GM04503 (cell line): ENCODE measurements at regions not wholly inside any gene's neighbourhood (a gene's known extent, or its start where the extent isn't known, plus 50 kb on each side); places are given as distances from the start of the nearest gene placed in this dataset.

Source experiments
- DNase-seq: peaks from one replicate; pipeline ENCODE4 v3.0.0-alpha.2; 2012; ENCODE audit warnings: low read depth

DNA sequence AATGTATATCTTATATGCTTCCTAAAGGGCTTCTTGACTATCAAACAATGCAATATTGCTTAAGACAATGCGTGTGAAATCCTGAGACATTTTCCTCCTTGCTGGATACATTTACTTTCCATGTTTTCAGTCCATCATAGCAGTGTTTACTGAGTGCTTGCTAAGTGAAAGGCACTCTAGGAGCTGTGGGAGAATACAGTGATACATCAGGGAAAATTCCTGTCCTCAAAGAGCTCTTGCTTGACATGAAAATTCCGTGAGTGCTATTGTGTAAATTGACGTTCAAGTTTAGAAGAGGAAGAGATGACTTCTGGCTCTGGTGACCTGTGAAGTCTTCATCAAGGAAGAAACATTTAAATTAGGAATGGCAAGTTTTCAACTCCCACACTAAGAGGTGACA is 449.4 kb upstream of the SOX11 start:
- no peak for DNase-seq

DNA sequence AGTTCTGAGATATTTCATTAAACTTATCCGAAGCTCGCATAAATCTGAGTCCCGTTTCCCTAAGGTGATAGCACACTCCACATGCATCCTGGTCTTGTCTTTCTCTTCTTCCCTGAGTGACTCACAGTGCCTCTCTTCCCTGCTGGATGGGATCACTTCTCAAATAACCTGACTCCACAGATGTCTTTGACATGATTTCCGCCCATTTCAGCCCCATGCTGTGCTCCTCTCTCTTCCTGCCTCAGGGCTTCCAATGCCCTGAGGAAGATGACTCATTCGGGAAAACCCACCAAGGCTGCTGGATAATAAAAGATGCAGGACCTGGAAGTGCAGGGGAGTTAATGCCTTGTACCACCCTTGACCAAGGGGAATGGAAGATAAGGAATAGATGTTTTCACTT is 441.7 kb upstream of the SOX11 start:
- DNase-seq, result no peak

DNA sequence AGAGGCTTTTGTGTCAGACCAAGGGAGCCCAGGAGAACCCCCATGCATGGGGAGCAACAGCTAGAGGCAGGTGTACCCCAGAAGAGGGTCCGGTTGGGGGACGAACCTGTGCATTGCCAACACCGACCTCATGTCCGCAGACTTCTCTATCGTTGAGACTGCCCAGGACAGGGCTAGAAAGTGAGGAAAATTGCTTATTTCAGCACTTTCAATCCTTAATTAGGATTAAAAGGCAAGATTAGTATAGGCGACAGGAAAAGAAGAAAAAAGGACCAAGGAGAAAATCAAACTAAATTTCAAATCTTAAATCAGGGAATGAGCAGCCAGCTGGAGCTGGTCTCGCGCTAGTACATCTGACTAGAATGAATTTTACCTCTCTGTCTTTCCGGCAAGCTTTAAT is 438.9 kb upstream of the SOX11 start:
- no peak for DNase-seq

DNA sequence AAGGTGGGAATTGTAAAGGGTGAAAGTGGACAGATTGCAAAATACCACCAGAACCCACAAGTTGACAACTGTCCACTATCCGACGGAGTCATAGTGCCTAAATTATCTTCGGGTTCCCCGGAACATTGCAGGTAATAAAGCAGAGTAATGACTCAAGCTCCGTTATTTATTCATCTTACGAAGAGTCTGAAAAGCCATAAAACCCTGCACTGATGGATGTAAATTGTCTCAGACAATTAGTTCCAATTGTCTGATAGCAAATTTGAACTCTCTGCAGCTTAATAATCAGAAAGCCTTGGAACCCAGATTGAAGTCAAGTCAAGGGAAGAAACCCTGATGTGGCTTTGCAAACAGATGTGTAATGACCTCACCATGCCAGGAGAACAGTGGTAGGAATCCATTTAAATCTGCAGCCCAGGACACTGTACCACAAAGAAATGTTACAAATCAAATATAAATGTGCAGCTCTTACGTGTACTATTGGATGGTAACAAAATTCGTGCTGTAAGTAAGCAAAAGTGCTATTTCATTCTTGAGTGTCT is 437.3 kb upstream of the SOX11 start:
- DNase-seq, result no peak

DNA sequence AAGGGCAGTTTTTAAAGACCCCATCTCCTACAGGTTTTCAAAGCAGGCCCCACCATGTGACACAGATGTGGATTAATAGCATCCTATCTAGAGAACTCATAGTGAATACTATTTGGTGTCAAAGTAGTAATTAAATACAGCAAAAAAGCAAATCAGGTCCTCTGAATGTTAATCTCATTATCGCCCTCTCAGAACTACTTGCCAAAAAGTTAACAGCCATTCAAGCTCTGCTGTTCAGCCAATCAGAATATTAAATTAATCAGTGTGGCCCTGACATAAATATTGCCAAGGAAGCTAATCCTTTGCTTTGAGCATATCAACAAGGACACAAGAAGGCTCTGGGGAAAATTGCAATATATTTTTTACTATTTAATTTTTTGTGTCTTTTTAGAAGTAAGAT is 428.9 kb upstream of the SOX11 start:
- DNase-seq, result no peak

DNA sequence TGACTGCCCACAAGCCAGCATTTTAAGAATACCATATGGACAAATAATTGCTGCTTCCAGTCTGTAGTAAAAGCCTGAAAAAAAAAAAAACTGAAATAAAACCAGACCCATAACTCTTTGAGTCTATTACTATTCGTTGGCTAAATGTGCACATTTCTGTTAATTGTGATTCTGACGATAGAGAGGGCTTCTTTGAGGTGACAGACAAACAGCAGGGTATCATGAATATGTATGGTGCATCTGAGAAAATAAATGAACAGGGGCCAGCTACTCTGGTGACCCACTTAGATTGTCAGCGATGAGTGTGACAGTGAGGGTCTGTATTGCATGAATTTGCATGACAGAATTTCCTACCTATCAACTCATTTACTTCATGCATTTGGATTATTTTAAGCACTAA is 427.8 kb upstream of the SOX11 start:
- no peak for DNase-seq

DNA sequence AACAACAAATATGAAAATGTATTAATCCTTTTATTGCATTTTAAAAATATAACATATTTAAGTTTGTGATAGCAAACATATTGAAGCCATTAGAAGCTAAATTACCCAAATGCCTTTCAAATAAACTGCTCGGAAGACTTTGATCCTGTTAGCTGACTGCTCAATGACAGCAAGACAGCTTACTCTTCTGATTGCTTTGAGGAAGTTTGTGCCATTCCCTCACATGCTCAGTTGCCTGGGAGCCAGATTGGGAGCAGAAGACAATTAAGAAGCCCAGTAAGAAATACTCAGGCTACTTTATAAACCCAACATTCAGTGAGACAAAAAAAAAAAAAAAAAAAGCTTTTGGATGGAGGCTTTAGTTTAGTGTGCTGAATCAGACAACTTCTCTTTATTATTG is 407.1 kb upstream of the SOX11 start:
- no peak for DNase-seq

DNA sequence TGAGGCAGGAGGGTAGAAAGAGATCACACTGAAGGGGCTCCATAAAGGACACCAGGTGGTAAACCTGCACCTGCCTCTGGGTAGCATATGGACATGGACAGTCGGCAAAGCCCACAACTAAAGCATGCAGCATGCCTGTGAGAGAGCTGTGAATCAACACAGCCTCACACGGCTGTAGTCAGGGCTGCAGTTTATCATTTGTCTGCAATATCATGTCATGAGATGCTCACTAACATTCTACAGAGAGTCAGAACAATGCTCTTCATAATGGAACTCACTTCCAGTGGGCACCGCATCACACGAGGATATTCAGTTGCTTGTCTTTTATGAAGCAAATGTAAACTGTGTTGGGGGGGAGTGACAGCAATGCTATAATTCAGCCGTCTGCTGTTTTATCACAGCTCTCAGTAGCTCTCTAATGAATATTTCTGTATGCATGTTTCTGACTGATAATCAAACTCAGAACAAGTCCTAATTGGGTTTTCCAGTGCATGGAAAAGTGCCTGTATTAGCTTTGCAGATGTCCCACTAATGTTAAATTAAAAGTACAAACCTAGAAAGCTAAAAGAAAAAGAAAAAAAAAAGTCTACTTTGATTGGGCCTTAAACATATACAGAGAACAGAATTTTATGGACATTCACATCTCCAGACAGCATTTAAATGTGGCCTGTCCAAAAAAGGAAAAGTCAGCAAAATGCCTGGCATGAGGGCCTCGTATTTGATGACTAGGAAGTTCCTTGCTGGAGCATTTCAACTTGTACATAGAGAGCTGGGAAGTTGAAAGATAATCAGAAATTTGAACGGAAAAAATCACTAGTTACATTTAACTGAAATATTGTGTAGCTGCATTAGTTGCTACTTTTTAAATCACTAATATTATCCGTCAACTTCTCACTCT is 406.1 kb upstream of the SOX11 start:
- no peak for DNase-seq

DNA sequence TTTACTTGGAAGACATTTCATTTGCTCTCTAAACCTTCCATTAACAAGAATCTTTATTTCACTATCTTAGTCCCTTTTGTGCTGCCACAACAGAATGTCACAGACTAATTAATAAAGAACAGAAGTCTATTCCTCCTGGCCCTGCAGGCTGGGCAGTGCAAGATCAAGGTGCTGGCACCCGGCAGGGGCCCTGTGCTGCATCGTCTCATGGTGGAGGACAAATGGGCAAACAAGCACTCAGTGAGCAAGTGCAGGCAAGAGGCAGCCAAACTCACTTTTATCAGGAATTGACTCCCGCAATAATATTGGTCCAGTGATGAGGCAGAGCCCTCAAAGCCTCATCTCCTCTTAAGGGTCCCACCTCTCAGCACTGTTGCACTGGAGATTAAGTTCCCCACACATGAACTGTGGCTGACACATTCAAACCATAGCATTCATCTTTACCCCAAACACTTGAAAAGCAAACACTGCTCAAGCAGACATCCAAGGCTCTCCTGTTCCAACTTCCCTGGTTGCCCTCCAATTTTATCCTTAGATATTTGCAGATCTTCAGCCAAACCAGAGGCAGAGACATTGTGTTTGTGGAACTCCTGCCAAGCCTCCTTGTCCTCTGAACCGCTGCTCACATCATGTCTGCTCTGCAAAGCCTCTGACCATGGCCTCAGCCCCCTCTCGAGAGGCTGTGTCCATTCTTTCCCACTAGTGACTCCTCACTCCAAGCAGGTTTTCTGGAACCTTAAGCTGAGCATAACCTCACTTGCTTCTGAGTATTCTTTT is 404.4 kb upstream of the SOX11 start:
- DNase-seq, result no peak

DNA sequence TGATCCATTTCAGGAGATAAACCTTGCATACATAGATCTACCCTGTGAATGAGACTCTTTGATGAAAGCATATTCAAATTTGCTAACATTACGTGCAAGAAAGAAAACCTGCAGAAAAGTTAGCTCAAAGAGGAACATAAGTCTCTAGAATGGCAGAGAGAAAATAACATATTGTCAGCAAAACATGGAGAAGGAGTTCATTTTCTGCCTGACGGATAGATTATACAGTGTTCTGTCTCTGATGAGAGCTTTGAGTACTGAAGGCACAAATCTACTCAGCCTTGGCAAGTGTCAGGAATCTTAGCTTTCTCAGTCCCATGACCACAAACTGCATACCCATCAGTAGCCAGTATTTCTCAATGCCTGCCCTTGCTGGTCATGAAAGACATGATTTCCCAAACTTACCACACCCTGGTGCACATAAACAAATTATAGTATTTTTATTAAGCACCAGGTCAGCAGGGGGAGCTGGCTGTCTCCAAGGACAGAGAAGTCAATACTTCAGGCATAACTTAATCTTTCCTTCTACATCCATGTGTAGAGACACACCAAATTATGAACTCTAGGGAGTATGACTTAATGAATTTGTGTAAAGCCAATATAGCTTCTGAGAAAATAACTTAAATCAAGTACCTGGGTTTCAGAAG is 401.2 kb upstream of the SOX11 start:
- DNase-seq, result no peak

DNA sequence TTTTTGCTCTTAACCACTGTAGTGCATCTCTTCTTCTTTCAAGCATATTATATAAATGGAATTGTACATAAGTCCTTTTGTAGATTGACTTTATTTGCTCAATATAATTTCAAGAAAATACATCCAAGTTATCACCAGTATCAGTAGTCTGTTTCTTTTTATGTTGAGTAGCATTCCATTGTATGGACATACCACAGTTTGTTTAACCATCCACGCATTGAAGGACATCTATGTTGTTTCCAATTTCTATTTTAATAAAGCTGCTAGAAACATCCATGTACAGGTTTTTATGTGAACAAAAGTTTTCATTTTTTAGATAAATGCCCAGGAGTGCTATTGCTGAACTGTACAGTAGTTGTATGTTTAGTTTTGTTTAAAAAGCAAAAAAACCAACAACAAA is 387.5 kb upstream of the SOX11 start:
- no peak for DNase-seq

DNA sequence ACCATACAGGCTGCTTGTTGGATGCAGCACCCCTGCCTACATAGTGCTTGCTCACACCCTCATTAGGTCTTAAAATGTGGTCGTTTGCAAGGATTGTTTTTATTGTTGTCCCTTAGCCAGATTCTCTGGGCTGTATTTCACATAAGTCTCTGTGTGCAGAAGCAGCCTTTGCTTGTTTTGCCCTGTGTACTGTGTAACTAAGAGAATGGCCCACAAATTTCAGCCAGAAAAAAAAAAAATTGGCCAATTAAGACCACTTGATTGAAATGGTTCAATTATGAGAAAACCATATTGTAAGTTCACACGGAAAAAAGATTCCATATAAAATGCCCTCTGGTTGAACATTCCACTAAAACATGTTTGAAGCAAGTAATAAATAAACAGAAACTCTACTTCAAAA is 377.1 kb upstream of the SOX11 start:
- DNase-seq, result no peak

DNA sequence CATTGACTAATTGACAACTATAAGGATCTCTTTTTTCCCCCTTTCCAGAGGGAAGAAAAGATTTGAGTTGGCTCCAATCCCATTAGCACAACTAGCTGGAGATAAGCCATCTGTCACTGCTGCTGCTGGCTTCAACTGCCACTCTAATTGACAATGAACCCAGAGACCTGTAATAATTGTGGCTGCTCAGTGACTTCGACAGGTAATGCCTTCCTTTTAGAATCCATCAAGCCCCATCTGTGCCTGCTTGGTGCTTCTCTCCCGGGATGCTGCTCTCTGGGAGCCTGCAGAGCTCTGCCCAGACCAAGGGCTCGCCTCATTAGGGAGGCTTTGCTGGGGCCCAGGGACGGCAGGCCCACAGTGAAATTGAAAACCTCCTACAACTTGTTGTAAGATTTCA is 376.7 kb upstream of the SOX11 start:
- no peak for DNase-seq

DNA sequence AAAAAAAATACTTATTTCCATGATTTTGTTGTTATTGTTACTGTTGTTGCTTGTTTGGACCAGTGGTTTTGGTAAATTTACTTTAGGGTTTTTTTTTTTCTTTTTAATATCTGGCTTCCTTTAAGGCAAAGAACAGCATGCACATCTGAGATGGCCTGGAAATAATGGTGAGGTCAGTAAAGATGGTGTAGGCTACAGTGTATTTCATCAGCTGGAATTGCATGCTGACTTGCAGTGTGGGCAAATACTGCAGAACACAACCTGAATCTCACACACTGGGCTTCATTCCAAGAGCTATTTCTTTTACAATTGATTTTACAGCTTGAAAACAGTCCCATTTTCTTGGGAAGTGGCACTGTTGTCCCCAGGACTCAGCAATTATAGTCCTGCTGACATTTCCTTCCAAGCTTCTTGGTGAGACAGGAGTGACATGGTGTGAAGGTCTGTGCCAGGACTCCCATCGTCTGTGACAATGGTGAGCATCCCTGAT is 376.1 kb upstream of the SOX11 start:
- DNase-seq, result no peak

DNA sequence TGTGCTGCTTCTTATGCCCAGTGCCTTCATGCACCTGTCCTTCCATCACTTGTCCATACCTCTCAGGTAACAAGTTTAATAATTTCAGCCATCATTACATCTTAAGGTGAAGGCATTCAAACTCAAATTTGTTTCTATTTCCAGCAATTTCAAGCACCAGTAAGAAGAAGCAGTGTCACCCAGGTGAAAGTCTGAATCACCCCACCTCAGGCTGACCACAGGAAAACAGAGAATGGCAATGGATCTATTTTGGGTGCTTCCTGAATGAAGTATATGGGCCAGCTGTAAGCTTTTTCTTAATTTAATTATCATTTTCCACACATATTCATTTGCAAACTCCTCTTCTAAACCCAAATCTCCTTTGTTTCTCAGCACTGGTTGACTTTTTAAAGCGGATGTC is 372.7 kb upstream of the SOX11 start:
- DNase-seq, result no peak

DNA sequence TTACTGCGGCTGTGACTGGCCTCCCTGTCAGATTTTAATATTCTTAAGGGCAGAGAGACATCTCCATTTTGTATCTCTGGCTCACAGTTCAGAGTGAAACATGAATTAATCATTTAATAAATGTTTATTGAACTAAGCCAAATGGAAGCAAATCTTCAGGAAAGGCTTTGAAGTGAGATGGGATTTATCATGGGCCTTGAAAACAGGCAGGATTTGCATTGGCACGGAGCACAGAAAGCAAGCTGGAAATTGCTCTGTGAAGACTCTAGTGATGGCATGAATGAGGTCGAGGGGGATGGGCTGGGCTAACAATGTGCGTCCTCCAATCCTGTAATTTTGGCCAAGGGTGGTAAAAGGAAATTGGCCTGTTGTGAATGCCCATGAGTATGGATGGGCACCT is 369.8 kb upstream of the SOX11 start:
- no peak for DNase-seq

DNA sequence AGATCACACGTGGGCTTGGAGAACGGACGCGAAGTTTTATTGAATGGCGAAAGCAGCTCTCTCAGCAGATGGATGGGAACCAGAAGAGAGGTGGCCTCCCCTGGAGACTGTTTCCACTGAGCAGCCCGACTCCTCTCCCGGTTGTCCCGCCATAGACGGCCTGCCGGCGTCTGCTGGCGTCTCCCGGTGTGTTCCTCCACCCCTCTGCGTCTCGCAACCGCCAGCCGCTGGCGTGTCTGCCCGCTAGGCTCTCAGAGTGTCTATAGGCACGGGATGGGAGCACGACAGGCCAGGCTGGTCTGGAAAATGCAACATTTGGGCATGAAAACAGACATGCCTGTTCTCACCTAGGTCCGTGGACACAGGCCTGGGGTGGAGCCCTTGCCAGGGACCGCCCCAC is 366.7 kb upstream of the SOX11 start:
- DNase-seq, result no peak

DNA sequence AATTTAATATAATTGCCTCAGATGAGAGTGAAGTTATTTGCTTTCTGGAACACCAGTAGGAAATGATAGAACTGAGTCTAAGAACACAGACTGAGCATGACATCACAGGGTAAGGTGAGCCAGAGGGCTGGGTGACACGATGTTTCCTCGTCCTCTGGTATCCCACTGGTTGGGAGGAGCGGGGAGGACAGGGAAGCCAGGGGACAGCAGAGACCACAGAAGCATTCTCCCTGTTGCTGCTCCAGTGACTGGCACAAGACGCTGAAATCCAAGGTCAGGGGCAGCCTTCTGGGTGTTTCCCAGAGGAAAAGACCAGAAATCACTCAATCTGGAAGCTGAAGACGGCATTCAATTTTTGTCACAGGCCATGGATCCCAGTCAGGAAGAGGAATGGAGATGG is 363.4 kb upstream of the SOX11 start:
- no peak for DNase-seq

DNA sequence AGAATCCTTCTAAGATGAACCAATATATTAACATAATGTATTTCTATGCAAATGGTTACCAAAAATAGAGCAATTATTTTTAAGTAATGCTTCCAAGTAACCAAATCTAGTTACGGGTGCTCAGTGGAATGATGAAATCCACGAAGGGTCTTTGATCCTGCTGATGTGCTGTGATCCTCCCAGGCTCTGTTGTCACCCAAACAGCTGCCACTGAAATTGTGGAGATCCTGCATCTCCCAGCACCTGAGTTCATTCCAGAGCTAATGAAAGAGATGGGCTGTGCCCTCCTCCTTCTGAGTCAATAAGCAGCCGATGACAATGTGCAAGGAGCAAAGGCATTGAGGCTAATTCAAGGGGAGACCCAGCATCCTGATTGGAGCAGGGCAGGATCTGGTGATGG is 362.4 kb upstream of the SOX11 start:
- DNase-seq, result no peak

DNA sequence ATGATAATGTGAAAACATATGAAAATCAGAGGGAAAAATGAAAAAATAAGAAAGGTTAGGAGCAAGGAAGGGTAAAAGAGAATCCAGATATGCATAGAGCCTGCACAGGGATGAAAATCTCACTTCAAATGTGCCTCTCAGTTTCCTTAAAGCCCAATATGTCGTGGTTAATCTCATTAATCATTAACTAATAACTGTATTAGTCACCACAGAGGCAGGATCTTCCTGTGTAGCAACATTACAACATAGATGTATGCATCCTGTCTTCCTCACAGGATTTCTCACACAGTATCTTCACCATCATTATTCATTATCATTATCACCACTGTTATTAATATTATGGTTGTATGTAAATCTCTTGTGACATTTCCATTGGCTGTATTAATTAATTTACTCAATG is 361.2 kb upstream of the SOX11 start:
- DNase-seq, result no peak

DNA sequence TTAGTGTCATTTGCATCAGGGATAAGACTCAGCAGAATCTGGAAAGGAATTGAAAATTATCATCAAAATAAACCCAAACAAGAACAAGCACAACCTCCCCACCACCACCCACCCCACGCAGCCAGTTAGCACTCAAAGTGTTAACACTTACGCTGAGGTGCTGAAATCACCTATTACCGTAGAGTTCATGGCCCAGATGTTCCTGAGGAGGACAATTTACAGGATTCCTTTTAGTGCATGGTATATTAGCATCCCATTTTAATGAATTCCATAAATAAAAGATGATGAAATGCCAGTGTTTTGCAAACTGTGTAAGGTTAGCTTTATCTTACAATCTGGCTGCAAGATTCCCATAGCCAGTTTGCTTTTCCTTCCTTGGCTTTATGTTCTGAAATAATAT is 359.3 kb upstream of the SOX11 start:
- no peak for DNase-seq

DNA sequence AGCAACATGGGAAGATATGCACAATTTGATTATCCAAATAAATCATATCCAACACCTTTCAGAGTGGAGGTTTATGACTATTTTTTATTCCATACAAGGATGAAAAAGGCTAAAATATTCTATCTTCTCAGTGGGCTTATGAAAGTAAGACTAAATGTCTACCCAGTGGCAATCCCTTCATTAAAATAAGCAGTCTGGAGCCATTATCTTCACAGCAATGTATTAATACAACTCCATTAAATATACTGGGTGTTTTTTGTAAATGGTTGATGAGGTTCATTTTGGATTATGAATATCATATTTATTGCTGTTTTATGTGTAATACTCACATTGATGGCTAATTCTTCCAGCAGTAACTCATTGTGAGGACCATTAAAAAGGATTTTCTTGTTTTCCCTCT is 352.7 kb upstream of the SOX11 start:
- no peak for DNase-seq
